Smooth muscle cell (in vitro differentiated cells): ENCODE measurements at regions not wholly inside any gene's neighbourhood (a gene's known extent, or its start where the extent isn't known, plus 50 kb on each side); places are given as distances from the start of the nearest gene placed in this dataset.

Experiments
- DNase-seq: peaks from one replicate; lab custom pipeline; 2025; ENCODE audit not compliant: unreplicated experiment; lab: John Stamatoyannopoulos, UW
- H2AFZ ChIP-seq: fragments of 200-600 bp; sonication (generic); 2 replicates; pipeline ENCODE4 v1.6.0; 2016; ENCODE audit warnings: antibody characterized with exemption, low read depth, mild to moderate bottlenecking
- H3F3A ChIP-seq: fragments of 200-600 bp; sonication (generic); 2 replicates; pipeline ENCODE4 v1.6.0; 2017; ENCODE audit warnings: antibody characterized with exemption, low read depth
- H3K27ac ChIP-seq: fragments of 200-600 bp; sonication (generic); 2 replicates; pipeline ENCODE4 v1.5.1; 2016; ENCODE audit warnings: low read depth, mild to moderate bottlenecking
- H3K27me3 ChIP-seq: fragments of 200-600 bp; sonication (generic); 2 replicates; pipeline ENCODE4 v1.6.1; 2016; ENCODE audit warnings: low read depth, mild to moderate bottlenecking
- H3K36me3 ChIP-seq: fragments of 200-600 bp; sonication (generic); 2 replicates; pipeline ENCODE4 v1.5.1; 2016; ENCODE audit warnings: low read depth
- H3K4me1 ChIP-seq: fragments of 200-600 bp; sonication (generic); 2 replicates; pipeline ENCODE4 v1.5.1; 2016; ENCODE audit warnings: low read depth
- H3K4me2 ChIP-seq: fragments of 200-600 bp; sonication (generic); 2 replicates; pipeline ENCODE4 v1.6.0; 2016; ENCODE audit warnings: mild to moderate bottlenecking
- H3K4me3 ChIP-seq: fragments of 200-600 bp; sonication (generic); 2 replicates; pipeline ENCODE4 v1.5.1; 2016; ENCODE audit warnings: mild to moderate bottlenecking
- H3K79me2 ChIP-seq: fragments of 200-600 bp; sonication (generic); 2 replicates; pipeline ENCODE4 v1.6.0; 2016; ENCODE audit warnings: low read depth, mild to moderate bottlenecking
- H3K9ac ChIP-seq: fragments of 200-600 bp; sonication (generic); 2 replicates; pipeline ENCODE4 v1.6.0; 2016; ENCODE audit warnings: low read depth
- H3K9me3 ChIP-seq: fragments of 200-600 bp; sonication (generic); replicated peaks from 2 replicates; pipeline ENCODE4 v1.5.1; 2016; ENCODE audit warnings: low read depth
- H4K20me1 ChIP-seq: fragments of 200-600 bp; sonication (generic); 2 replicates; pipeline ENCODE4 v1.6.0; 2016; ENCODE audit warnings: low read depth
- WGBS: methylation state at CpG from one replicate; pipeline ENCODE4 v1.1.7; 2016; ENCODE audit warnings: low lambda C conversion rate; 5-methylcytosine and 5-hydroxymethylcytosine counted together
- TF ChIP-seq, protein P1 (sequence below): fragments of 200-600 bp; sonication (generic); IDR thresholded peaks from 2 replicates; pipeline ENCODE4 v1.5.1; 2017; ENCODE audit warnings: borderline replicate concordance, mild to moderate bottlenecking, antibody characterized with exemption; ENCODE audit not compliant: insufficient read depth, poor library complexity, severe bottlenecking

DNA sequence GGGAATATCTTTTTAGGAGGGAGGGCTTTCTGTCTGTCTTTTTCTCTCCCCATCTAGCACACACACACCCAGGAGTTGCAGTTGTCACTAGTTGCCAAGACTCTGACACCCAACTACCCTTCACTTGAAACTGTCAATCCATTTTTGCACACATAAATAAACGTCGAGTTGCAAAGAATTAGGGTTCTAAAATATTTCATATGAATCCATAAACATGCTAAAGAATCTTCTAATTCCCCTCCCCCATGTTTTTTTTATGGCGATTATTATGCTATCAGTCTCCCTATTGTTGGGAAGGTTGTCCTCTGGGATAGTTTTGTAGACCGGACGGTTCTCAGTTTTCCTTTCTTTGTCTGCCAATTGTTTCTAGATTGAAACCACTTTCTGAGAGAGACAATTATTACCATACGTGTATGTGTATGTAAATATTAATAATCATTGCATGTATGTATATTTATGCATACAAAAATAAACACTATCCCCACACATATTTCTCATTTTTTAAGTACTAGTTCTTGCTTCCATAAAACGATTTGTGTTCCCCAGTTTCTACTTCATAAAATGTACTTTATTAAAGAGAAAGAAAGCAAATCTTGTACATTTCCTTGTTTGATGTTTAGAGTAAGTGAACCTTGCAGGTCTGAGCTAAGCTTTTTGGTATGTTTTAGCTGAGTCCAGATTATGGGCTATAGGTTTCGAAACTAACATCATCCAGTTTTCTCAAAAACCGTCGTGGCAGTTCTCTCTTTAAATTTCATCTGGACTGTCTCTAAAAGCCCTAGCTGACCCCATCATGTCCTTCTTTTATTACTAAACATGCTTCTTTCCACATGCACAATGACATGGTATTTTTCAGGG lies 165.0 kb upstream of the MPDZ start:
- Histone ChIP-seq H3K4me3 (no peak overlapping the region), H3K36me3 (no peaks in the 10 kb centered on the region), H3K4me1 (no peaks in the 10 kb centered on the region), H4K20me1 (no peaks in the 10 kb centered on the region), H3K9me3 (no peaks in the 10 kb centered on the region), H3K79me2 (no peaks in the 10 kb centered on the region), H3F3A (no peaks in the 10 kb centered on the region), H3K9ac (no peak overlapping the region), H2AFZ (no peak overlapping the region), H3K4me2 (no peak overlapping the region), H3K27me3 (no peaks in the 10 kb centered on the region), H3K27ac (no peak overlapping the region)
- WGBS: 75% methylated on average over 10 of the region's 10 CpGs
- TF ChIP-seq, protein P1, sequence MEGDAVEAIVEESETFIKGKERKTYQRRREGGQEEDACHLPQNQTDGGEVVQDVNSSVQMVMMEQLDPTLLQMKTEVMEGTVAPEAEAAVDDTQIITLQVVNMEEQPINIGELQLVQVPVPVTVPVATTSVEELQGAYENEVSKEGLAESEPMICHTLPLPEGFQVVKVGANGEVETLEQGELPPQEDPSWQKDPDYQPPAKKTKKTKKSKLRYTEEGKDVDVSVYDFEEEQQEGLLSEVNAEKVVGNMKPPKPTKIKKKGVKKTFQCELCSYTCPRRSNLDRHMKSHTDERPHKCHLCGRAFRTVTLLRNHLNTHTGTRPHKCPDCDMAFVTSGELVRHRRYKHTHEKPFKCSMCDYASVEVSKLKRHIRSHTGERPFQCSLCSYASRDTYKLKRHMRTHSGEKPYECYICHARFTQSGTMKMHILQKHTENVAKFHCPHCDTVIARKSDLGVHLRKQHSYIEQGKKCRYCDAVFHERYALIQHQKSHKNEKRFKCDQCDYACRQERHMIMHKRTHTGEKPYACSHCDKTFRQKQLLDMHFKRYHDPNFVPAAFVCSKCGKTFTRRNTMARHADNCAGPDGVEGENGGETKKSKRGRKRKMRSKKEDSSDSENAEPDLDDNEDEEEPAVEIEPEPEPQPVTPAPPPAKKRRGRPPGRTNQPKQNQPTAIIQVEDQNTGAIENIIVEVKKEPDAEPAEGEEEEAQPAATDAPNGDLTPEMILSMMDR: no peak
- DNase-seq: no peak

DNA sequence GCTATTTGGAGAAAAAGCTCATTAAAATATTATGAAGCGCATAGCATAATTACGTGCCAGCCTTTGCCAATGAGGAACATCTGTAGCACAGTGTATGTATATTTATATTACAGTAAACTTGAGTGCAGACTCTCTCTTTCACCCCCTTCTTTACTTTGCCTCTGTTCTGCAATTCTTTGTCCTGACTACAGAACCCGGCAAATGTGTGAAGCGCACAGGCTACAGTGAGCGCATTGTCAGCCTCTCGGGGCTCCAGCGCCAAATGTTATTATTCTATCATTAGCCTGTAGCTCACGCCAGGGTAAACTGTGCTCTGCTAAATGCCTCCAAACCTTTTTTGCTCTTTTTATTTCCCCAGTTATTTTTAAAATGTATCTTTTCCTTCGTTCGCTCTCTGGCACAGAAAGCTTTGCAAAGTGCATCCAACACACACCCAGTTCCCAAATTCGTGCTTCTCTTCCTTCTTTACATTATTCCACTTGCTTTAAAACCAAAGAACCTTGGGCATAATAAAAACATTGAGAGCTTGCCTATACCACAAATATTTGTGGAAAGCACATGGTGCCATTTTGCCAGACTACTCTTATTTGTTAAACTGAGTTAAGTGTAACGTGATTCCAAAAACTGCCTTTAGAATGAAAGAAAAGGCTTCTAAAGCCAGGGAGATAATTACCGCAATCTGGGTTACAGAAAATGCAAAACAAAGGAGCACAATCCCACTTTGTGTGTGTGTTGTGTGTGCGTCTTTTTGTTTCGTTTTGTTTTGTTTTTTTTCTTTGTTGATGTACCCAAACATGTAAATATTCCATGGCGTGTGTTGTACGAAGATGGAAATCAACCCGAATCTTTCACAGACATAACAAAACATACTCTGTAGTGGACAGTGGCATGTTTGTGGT lies 164.1 kb upstream of the MPDZ start:
- no peak overlapping the region for H3K27ac ChIP-seq
- 90% methylated on average over 18 of the region's 18 CpGs for WGBS
- no peaks in the 10 kb centered on the region for H3F3A ChIP-seq
- H3K79me2 ChIP-seq: no peaks in the 10 kb centered on the region
- H3K4me3 ChIP-seq: no peak overlapping the region
- H3K4me1 ChIP-seq: no peaks in the 10 kb centered on the region
- no peaks in the 10 kb centered on the region for H4K20me1 ChIP-seq
- no peak overlapping the region for H2AFZ ChIP-seq
- H3K9ac ChIP-seq: no peak overlapping the region
- H3K36me3 ChIP-seq: no peaks in the 10 kb centered on the region
- DNase-seq: no peak
- no peaks in the 10 kb centered on the region for H3K9me3 ChIP-seq
- H3K4me2 ChIP-seq: no peak overlapping the region
- TF ChIP-seq, protein P1: no peak
- H3K27me3 ChIP-seq: no peaks in the 10 kb centered on the region

DNA sequence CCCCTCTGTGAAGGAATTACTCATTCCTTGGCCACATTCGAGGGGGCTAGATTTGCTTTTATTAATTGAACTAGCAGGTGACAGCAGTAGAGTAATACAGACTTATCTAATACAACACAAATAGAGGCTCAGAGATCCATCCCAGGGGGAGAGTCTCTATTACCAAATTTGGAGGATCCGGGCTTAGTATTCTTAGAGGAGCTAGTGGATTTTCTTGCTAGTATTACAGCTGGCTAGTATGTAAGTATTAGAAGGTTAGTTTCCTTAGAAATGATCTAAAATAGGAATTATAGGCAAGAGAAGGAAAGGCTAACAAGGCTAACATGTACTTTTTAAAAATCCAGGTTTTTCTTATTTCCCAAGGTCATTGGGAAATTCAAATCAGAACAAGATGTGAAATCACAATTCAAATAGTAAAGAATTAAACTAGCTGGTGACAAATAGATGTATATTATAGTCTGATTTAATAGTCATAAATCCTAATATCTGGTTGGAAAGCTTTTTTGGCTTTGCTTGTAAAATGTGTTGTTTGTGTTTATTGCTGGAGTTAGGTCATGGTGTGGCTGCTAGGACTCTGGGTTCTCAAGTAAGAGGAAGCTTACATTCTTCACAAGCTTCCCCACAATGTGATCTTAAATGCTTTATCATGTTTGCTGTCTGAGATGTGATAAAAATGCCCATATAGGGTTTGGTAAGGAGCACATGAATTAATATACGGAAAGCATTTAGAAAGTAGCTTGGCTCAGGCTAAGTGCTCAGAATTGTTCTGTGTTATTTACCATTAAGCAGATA lies 160.4 kb upstream of the MPDZ start:
- TF ChIP-seq, protein P1: no peak
- H3K4me3 ChIP-seq: no peak overlapping the region
- H3K27ac ChIP-seq: no peak overlapping the region
- H4K20me1 ChIP-seq: no peaks in the 10 kb centered on the region
- H3K9ac ChIP-seq: no peak overlapping the region
- no peaks in the 10 kb centered on the region for H3F3A ChIP-seq
- DNase-seq: no peak
- H3K27me3 ChIP-seq: no peaks in the 10 kb centered on the region
- 79% methylated on average over 3 of the region's 3 CpGs for WGBS
- H3K9me3 ChIP-seq: no peaks in the 10 kb centered on the region
- H3K36me3 ChIP-seq: no peaks in the 10 kb centered on the region
- no peak overlapping the region for H2AFZ ChIP-seq
- no peak overlapping the region for H3K4me2 ChIP-seq
- no peaks in the 10 kb centered on the region for H3K4me1 ChIP-seq
- H3K79me2 ChIP-seq: no peaks in the 10 kb centered on the region
